ENCODE measurements at regions not wholly inside any gene's neighbourhood (a gene's known extent, or its start where the extent isn't known, plus 50 kb on each side); places are given as distances from the start of the nearest gene placed in this dataset.

DNA sequence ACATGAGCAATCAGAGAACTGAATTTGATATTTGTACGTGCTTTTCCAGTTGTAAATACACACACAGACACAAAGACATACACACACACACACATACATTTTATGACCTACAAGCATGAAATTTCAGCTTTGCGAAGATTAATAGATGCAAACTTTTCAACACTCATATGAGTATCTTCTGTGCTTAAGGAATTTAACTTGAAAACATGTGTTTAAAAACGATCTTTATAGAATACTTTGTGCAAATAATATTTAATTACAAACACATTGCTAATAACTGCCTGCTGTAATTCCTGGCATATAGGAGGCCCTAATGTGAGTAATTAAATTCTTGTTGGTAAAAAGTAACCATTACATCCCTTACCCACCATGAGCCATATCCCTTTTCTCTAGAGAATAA, 107.7 kb upstream of the PLSCR5 start:
- TF ChIP-seq POLR2AphosphoS5 (IDR thresholded peaks at IDR 0.05), result no peak
- TF ChIP-seq POLR2A (IDR thresholded peaks at IDR 0.05), result no peak
- TF ChIP-seq, protein P1, sequence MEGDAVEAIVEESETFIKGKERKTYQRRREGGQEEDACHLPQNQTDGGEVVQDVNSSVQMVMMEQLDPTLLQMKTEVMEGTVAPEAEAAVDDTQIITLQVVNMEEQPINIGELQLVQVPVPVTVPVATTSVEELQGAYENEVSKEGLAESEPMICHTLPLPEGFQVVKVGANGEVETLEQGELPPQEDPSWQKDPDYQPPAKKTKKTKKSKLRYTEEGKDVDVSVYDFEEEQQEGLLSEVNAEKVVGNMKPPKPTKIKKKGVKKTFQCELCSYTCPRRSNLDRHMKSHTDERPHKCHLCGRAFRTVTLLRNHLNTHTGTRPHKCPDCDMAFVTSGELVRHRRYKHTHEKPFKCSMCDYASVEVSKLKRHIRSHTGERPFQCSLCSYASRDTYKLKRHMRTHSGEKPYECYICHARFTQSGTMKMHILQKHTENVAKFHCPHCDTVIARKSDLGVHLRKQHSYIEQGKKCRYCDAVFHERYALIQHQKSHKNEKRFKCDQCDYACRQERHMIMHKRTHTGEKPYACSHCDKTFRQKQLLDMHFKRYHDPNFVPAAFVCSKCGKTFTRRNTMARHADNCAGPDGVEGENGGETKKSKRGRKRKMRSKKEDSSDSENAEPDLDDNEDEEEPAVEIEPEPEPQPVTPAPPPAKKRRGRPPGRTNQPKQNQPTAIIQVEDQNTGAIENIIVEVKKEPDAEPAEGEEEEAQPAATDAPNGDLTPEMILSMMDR (IDR thresholded peaks at IDR 0.05), result no peak

All from gastroesophageal sphincter (tissue), 3 donors.